ENCODE measurements at regions not wholly inside any gene's neighbourhood (a gene's known extent, or its start where the extent isn't known, plus 50 kb on each side); places are given as distances from the start of the nearest gene placed in this dataset.
A peak's percentile ranks its signal among the peaks of the same experiment; 100 is the strongest.

- peak; percentile 80 for TF ChIP-seq CTCF (IDR thresholded peaks at IDR 0.05; ENCODE audit: low read length)
- no peak for TF ChIP-seq EZH2 (IDR thresholded peaks at IDR 0.05; ENCODE audit: borderline replicate concordance, low read length)
Observed at GRCh38 chr4:82268050-82268825, 105.6 kb downstream of the HNRNPD start.

All from OCI-LY1 (cell line).